ENCODE measurements at regions not wholly inside any gene's neighbourhood (a gene's known extent, or its start where the extent isn't known, plus 50 kb on each side); places are given as distances from the start of the nearest gene placed in this dataset.

DNA sequence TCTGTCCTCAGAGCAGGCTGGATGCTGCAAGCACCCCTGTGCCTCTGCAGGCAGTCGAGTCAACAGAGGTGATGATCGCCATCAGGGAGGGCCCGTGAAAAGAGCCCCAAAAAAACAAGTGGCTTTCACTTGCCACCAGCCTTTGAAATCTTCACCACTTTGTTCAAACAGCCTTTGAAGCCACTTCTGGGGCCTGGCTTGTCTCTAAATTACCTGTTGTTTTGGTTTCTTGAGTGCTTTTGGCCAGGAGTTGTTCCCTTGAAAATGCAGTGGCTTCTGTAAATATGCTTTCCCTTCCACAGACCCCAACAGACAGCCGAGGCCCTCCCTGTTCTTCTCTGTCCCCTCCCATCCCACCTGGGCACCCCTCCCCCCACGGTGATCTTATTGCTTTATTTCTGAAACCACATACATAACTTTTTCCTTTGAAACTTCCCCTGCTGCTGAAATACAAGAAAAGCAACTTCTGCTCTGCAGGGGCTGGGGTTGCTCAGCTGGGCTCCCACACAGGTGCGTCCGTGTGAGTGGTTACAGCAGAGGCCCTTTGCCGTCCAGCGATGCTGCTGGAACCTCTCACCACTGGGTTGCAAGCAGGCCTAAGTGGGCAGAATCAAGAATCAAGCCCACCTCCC is 283.8 kb upstream of the SHH start:
- Histone ChIP-seq H3F3A (replicated peaks; ENCODE audit: low read depth) (no peaks in the 10 kb centered on the region), H3K27ac (ENCODE audit: low read depth) (no peak overlapping the region), H4K20me1 (replicated peaks; ENCODE audit: insufficient read depth) (no peaks in the 10 kb centered on the region), H3K36me3 (ENCODE audit: insufficient read depth) (no peaks in the 10 kb centered on the region), H3K9me2 (ENCODE audit: insufficient read depth) (no peaks in the 10 kb centered on the region), H2AFZ (no peak overlapping the region), H3K27me3 (ENCODE audit: insufficient read depth) (no peaks in the 10 kb centered on the region), H3K4me3 (no peak overlapping the region), H3K4me1 (ENCODE audit: insufficient read depth) (no peaks in the 10 kb centered on the region), H3K79me2 (replicated peaks; ENCODE audit: insufficient read depth) (no peaks in the 10 kb centered on the region), H3K4me2 (no peak overlapping the region)
- H3K27me3 Mint-ChIP-seq (ENCODE audit: insufficient read depth, low read depth, poor library complexity): peaks cover 12% of the 10 kb centered on the region
- H3K36me3 Mint-ChIP-seq (ENCODE audit: low read depth): no peaks in the 10 kb centered on the region
- H3K4me1 Mint-ChIP-seq: peaks cover 19% of the 10 kb centered on the region; the same call in 2 of the 3 replicates
- no peak for DNase-seq (ENCODE audit: low spot score)
- H3K27ac Mint-ChIP-seq: no peak overlapping the region
- peaks cover 4% of the 10 kb centered on the region; the same call in 1 of the 3 replicates for H3K9me3 Mint-ChIP-seq
- H3K4me3 Mint-ChIP-seq: no peak overlapping the region
- TF ChIP-seq CREB1 (CRISPR knock-in tag; IDR thresholded peaks at IDR 0.05; ENCODE audit: low read depth): no peak
- no peak for TF ChIP-seq EZH2 (IDR thresholded peaks at IDR 0.05; ENCODE audit: low read depth, unreplicated experiment)
- no peak for TF ChIP-seq JUNB (IDR thresholded peaks at IDR 0.05; ENCODE audit: unreplicated experiment)
- TF ChIP-seq NANOG (IDR thresholded peaks at IDR 0.05; ENCODE audit: borderline replicate concordance): no peak
- TF ChIP-seq, protein P1, sequence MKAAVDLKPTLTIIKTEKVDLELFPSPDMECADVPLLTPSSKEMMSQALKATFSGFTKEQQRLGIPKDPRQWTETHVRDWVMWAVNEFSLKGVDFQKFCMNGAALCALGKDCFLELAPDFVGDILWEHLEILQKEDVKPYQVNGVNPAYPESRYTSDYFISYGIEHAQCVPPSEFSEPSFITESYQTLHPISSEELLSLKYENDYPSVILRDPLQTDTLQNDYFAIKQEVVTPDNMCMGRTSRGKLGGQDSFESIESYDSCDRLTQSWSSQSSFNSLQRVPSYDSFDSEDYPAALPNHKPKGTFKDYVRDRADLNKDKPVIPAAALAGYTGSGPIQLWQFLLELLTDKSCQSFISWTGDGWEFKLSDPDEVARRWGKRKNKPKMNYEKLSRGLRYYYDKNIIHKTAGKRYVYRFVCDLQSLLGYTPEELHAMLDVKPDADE (IDR thresholded peaks at IDR 0.05): no peak
- no peak for TF ChIP-seq EZH2phosphoT487 (IDR thresholded peaks at IDR 0.05; ENCODE audit: unreplicated experiment)
- no peak for TF ChIP-seq ZNF114 (CRISPR knock-in tag; IDR thresholded peaks at IDR 0.05)
- no peak for TF ChIP-seq ZNF462 (CRISPR knock-in tag; IDR thresholded peaks at IDR 0.05)
- ATAC-seq: peak; percentile 37; the same call in 2 of the 3 replicates

All from GM23338 (cell line).